NCI-H2081 treated with DMSO at 0.1 percent for 48 hours (cell line): ENCODE measurements at regions not wholly inside any gene's neighbourhood (a gene's known extent, or its start where the extent isn't known, plus 50 kb on each side); places are given as distances from the start of the nearest gene placed in this dataset.
"Not testable (repeated sequence)": the region's sequence is repeated elsewhere in the genome, so short reads cannot be mapped to it uniquely, and the experiment has no call there.

Experiments used
- DNase-seq: peaks from one replicate; lab custom pipeline; 2025; lab: John Stamatoyannopoulos, UW

DNA sequence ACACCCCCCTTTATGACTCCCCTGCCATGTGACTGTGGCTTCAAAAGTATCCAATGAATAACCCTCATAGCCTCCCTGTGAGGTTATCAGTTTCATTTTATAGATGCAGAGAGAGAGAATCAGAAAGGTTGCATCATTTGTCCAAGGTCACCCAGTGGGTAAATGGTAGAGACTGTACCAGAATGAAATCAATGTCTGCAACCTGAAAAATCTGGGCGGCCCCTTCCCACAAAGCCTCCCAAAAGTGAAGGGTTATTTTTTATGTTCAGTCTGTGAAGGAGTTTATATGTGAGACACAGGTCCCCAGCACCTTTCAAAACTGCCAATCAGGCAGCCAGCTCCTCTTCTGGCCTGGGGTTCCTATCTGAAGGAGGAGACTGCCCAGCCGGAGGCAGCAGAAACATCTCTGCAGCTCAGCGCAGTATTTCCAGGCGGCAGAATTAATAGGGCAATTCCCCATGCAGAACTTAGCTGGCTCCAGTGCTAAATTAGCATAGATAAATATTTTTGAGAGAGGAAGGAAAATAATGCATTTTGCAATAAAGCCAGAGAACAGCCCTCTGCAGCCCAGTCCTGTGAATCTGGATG lies 130.8 kb upstream of the PRR20G start:
- DNase-seq, result no peak

DNA sequence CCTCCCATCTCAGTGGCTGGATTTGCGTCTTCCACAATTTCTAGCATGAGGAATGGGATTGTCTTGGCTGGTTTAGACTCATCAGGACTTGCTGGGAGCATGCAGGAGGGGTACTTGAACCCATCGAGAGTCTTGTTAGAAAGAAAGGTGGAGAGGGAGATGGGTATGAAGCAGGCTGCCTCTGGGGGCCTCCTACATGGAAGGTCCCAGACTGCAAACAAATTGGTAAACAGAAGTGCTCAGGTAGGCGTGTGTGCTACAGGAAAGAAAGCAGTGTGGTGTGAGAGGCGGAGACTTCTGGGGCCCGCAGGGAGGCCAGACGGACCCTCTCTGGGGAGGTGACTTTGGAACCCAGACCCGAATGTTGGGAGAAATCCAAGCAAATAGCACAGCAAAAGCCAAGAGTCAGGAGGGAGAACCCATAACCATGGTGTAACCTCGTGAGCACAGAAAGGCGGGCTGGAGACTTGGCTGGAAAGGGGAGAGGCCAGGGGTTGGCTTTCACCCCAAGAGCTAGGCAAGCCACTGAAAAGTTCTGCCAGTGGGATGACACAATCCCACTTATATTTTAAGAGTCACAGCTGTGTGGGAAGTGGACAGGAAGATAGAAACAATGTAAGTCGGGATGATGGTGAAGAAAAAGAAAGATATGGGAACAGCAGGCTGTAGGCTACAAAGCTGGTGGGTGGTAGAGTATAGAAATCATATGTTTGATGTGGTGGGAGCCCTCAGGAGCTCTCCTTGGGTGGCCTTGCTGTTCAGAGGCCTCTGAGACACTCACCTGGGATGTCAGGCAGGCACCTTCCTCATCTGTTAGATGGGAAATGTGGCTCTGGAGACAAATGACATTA lies 130.1 kb upstream of the PRR20G start:
- DNase-seq, result no peak

DNA sequence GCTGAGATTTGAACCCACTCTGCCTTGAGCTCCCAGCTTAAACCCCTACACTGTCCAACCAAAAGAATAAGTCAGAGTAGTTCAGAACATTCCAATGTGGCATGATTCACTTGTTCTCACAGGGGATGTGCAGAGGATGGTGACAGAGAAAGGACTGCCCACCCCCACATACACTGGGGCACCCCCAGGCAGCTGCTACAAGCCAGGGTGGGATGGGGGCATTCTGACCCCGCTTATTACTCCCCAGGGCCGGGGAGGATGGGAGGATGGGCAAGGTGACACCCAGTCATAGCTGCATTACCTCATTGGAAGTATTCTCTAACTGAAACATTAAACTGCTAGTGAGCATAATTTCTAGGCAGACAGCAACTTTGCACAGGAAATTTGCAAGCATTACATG lies 126.0 kb upstream of the PRR20G start:
- DNase-seq, result no peak

DNA sequence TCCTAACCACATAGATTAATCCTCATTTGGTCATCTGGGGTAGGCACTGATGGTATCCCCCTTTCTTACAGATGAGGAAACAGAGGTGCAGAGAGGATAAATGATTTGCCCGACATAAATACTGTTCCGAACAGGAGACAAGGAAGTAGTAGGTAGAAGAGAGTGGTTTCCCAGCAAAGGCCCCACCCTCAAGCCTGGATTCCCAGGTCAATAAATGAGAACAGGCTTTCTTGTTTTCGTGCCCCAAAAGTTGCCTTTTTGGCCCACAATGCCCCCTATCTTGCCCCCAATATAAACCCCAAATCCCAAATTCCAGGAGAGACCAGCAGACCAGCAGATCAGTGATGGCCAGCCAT lies 125.5 kb upstream of the PRR20G start:
- DNase-seq, result no peak

DNA sequence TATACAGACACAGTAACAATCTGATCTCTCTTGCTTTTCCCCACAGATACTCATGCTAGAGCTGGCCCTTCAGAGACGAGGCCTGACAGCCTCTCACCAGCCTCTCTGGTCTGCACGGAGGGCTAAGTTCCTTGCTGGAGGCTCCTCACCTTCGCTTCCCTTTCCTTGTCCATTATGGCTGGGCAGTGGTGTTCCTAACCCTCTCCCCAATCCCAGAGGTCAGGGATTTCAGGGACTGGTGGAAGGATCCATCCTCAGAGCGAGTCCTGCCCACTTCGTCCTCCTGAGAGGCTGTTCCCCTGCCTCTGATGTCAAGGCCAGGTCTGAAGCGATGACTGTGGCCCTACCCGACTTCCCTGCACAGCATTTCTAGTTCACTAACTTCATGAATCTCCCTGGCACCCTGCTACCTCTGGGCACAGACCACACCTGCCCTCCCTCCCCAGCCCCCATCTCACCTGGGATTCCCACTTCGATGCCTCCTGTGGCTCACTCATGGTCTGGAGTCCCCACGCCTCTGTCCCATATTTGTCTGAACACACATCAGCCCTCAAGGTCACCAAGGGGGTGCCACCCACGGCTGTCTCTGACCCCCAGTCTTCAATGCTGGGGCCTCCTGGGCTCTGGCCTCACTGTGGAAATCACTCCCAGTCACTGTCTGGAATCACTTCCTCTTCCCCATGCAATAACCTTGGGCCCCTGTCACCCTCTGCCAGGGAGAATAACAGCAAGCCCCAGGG lies 124.9 kb upstream of the PRR20G start:
- DNase-seq, result no peak

DNA sequence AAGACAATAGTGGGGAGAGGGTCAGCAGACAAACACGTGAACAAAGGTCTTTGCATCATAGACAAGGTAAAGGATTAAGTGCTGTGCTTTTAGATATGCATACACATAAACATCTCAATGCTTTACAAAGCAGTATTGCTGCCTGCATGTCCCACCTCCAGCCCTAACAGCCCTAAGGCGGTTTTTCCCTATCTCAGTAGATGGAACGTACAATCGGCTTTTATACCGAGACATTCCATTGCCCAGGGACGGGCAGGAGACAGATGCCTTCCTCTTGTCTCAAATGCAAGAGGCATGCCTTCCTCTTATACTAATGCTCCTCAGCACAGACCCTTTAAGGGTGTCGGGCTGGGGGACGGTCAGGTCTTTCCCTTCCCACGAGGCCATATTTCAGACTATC lies 124.0 kb upstream of the PRR20G start:
- not testable (repeated sequence) for DNase-seq

DNA sequence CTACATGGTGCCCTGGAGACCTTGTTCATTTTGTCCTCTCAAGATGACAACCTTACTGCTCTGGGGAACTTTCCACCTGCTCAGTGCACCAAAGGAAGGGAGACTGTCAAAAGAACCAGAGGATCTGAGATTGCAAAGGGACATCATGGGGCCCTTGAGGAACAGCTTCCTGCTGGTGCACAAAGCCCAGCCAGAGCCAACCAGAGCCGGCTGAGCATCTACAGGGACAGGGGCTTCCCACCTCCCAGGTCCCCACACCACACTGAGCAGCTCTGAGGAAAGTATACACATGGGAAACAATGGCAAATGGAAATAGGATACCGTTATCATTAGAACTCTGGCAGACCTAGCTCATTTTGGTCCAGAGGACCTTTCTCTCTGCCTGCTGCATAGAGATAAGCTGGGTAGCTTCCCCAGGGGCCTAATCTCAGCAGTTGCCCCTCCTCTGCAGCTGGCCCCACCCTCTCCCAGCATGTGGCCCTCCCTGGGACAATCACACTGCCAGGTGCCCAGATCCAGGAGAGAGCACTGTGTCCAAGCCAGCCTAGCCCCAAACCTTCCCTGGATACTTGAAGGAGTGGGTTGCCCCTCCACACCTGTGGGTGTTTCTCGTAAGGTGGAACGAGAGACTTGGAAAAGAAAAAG lies 123.4 kb upstream of the PRR20G start:
- DNase-seq, result no peak

DNA sequence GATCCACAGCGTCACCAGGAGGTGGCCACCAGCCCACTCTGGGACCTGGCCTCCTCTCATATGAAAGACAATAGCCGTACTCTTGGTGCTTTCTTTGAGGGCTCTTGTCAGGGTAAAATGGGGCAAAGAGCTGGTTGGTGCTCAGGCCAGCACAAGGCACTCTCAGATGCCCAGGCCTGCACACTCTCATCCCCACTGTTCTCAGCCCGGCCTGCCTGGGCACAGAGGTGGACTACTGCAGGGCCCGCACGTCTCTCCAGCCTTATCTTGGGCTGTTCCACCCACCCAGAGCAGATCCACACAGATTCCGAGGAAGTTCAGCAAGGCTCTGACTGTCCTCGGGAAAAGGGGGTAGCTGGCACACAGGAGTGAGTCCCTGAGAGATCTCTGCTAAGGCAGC lies 122.8 kb upstream of the PRR20G start:
- DNase-seq, result no peak

DNA sequence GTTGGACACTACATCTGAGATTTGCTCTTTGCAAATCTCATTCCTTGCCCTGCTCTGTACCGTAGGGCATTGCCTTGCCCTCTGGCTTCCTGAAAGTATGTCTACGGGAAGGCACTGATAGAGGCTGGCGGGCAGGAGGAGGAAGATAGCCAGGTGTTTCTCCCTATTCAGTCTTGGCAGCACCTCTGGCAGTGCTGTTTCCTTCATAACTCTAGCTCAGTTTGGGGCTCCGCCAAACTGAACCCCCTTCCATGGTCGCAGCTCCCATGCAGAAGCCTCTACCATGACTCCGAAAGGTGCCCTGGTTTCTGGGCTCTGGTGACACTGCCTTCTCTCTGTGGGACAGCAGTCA lies 122.3 kb upstream of the PRR20G start:
- DNase-seq, result no peak

DNA sequence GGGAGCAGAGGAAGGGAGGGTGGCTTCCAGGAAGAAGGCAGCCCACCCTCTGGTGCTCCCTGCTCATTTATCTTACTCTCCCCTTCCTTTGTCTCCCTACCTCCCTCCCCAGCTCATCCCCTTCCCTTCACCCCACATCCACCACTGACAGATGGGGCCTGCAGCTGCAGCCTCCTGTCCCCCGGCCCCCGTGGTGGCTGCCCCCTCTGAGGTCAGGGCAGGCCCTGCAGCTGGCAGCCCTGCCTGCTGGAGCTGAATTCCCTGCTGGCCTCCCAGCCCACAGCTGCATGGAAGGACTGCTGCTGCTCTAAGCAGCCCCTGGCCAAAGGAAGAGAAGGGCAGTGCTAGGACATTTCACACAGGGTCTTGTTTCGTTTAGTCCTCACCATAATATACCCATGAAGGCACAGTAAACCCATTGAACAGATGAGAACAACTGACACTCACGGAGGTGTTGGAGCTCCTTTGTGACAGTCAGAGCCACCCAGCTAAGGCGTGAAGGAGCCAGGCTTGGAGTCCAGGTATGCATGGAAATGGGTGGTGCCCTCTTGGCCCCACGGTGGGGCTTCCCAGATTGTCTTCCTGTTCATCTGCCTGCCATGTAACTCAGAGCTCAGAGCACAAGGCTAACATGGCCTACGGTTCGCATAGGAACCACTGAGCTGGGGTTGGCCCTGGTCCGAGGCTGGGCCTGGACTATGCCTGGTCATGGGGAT lies 121.7 kb upstream of the PRR20G start:
- no peak for DNase-seq

DNA sequence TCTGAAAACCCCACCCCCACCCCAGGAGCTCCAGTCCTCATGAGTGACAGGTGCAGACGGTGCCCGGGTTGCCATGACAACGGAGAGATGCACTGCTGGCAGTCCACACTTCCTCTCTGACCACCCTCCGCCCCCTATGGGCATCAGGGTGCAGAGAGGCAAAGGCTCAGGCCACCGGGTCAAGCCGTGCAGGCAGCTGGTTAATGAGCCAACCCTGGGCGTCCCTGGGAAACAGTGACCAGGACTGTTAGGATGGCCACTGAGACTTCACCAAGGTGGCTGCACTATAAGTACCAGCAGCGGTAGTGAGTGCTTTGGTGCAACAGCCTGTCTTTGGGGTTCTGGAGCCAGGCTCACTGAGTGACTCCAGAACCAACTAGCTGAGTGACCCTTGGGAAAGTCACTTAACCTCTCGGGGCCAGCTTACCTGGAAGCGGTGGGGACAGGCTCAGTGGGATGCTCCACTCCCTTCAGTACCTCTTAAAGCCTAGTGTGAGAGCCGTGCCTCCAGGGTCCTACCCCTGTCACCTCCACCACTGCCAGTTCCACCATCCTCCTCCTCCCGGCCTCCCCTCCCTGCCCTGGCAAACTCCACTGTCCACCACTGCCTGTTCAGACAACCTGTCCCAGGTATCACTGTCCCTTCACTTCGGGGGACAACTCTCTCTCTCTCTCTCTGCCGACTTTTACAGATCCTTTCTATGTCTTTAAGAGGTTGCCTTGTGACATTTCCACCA lies 121.0 kb upstream of the PRR20G start:
- no peak for DNase-seq

DNA sequence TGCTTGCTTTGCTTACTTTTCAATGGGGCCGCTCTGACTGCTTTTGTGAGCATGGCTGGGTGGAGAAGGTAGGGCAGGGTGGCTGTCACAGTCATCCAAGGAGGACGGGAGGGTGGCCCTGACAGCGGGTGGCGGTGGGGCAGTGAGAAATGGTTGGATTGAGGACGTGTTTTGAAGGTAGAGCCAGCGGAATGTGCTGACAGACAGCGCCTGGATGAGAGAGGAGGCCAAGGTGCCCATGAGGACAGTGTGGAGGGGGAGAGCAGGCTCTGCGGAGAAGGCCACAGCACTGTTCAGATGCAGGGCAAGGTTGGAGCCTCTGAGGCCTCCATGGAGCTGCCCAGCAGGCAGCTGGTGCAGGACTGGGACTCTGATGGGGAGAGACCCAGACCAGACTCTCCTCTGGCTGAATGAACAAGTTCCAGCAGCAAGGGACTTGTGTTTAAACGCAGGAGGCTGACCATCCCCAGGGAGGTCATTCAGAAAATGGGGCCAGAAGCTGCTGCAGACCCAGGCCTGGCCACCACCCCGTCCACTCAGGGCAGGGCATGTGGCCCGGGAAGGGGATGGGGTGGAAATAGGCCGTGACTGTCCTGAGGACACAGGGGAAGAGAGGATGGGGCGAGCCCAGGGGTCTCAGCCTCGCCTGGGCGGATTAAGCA lies 120.3 kb upstream of the PRR20G start:
- no peak for DNase-seq

DNA sequence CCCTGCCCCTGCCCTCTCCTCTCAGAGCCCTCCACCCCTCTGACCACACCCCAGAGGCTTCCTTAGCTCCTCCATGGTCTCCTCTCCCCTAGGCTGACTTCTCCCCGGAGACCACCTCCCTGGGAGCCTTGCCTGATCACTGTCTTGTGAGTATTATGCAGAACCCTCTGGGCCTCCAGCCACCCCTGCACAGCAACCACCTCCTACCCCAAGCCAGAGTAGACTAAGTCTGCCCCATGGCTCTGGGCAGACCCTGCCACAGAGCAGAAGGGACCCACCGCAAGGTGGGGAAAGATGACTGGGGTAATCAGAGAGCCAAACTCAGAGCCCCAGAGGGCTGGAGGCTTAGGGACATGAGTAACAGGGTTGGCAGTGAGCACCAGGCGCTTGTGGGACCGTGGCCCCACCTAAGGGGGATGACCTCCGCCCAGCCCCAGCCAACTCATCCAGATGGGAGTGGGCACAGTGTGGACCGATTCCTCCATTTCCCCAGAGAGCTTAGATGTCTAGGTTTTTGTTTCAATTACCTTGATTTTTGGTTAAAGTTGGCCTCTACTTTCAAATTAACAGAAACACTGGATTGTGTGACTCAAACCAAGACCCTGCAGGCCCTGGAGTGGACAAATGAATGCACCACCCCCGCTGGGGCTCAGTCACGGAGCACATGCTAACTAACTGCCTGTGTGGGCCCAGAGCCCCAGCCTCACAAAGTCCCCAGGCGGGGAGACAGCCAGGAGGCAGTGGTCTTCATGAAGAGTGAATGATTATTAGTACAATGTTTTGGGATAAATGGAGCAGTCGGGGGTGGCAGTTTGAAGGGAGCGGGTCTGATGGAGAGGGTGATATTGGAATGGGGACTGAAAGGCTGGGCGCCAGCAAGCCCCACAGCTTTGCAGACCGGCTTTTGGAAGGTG lies 119.4 kb upstream of the PRR20G start:
- no peak for DNase-seq

DNA sequence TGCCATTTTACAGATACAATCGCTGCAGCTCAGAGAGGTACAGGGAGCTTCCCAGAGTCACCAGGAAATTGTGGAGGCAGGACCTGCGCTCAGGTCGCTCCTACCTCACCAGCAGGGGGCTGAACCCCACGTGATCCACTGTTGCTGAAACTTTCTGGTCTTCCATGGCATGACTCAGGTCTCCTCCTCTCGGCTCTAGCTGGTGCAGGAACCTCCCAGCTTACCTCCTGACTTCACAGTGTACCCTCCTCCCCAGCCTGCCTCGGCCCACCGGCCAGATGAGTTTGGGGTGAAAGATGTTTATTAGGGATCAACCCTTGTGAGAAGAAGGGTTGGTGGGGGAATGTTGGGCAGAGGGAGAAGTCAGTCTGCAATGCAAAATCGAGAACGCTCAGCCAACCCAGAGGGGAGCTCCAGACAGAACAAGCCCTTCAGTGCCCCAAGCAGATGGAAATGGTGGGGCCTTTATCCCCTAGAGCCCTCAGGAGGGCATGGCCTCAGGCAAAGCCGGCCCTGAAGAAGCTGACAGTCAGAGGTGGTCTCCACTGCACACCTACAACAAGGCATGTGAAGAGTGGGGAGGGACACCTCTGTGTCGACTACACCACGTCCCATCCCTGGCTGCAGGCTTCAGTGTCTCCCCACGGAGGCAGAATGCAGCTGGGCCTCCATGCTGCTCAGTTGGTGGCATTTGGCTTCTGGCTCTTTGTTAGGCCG lies 118.6 kb upstream of the PRR20G start:
- no peak for DNase-seq

DNA sequence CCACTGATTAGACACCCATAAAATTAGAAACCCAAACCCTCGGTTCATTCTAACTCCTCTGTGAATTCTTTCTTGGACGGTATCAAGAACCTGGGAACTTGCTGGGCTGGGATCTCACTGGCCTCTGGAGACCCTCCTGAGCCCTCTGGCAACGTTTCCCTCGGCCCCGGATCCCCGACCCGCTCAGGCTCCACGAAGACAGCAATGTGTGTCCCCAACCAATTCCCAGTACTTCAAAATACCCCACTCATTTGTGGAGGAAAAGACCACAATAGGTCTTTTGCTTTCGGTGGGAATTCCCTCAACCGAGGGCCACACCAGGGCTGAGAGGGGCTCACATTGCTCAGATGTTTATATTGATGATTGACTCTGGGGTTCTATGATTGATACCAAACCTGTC lies 117.9 kb upstream of the PRR20G start:
- DNase-seq, result no peak

DNA sequence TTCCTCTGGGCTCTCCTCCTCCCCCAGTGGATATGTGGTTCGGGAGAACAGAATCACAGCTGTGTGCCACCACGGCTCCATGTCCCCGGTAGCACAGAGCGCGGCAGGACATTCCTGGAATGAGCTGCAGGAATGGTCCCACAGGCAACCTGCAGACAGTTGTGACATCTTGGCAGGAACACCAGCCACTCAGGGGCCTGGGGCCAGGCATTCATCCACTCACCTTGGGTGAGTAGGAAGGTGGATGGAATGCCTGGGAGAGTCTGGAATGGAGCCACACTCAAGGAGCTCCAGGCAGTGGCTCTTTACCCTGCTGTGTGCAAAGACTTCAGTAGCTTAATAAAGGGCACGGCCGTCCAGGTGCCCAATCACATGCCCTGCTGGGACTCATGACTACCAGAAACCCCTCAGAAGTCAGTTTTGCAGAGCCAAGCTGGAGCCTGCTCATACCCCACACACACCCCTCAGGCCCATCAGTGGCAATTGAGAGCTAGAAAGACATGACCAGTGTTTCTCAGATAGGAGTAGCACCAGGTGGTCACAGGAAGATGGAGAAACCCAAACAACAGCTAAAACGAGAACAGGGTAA lies 117.3 kb upstream of the PRR20G start:
- DNase-seq, result no peak

DNA sequence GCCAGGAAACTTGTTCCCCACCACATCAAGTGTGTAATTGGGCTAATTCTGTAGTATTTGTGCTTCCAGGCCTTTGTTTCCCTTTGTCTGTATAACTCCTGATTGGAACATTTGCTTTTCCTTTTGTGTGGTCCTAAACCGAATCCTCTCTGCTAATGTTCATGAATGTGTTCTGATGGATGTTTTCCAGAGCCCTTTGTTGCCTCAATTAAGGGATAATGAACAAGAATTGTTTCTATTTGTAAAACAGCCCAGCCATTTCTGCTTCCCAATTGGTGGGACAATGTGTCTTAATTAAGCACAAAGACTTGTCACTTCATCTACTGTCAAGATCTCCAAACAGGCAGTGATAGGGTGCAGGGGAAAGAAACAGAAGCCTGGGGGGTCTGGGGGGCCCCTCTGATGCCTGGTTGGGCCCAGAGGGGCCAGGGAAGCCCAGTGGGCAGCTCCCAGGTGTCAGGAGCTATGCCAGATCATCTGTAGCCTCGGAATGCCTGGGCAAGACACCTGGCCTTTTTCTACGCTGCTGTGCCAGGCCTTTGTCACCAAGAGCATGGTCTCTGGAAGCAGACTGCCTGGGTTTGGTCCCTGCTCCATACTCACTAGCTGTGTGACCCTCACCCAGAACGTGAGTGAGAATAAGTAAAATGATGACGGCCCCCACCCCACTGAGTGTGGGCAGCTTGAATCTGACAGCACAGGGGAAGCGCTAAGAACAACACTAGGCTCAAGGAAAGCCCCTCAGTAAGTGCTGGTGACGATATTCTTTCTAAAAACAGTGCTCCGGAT lies 116.6 kb upstream of the PRR20G start:
- no peak for DNase-seq

DNA sequence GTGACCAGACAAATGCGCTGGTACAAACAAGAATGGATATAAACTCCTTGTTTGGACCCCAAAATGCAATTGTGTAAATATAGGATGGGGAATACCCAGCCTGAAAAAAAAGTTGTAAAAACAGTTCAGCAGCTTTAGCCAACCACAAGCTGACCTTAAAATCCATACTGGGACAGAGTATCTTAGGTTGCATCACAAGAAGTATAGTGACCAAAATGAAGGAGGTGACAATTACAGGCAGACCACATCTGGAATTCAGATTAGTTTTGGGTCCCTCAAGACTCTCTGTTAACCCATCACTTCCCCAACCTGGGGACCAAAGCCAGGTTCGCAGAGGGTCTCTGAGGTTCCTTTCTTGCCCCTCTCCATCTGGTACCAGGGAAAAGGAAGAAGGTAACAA lies 115.9 kb upstream of the PRR20G start:
- DNase-seq, result no peak
